ENCODE measurements at regions not wholly inside any gene's neighbourhood (a gene's known extent, or its start where the extent isn't known, plus 50 kb on each side); places are given as distances from the start of the nearest gene placed in this dataset.

- TF ChIP-seq CTCF (conservative IDR thresholded peaks at IDR 0.05; ENCODE audit: low read length) (no peak), EZH2phosphoT487 (IDR thresholded peaks at IDR 0.05; ENCODE audit: borderline replicate concordance, low read depth, low read length) (no peak)
Measured at GRCh38 chr7:18191341-18191740, 163.7 kb upstream of the PRPS1L1 start.
